HCT116 (cell line): ENCODE measurements at regions not wholly inside any gene's neighbourhood (a gene's known extent, or its start where the extent isn't known, plus 50 kb on each side); places are given as distances from the start of the nearest gene placed in this dataset.

ENCODE experiments used
- ATAC-seq: fragments of 200-7000 bp; cut with Tn5 transposase; 2 replicates; pipeline ENCODE4 v1.9.1; 2020; ENCODE audit warnings: mild to moderate bottlenecking, moderate library complexity
- BruUV-seq: library from RNA; stranded (reverse); fragments of 400-500 nt; replicated peaks from 2 replicates; lab custom pipeline; 2021; lab: Mats Ljungman, UMichigan
- CTCF ChIA-PET: fragments of 300-600 bp; sonication (Branson Sonifier 250); formaldehyde crosslinking; loops from one replicate; lab custom pipeline; 2021; ENCODE audit warnings: antibody characterized with exemption; lab: Charles Lee
- POLR2A ChIA-PET: fragments of 300-600, 350-600 bp; sonication (Branson Sonifier 250); formaldehyde crosslinking; loops from one replicate; lab custom pipeline; 2021; ENCODE audit warnings: antibody characterized with exemption; lab: Charles Lee
- RAD21 ChIA-PET, 2 experiments: fragments of 300-600 bp; sonication (Branson Sonifier 250); formaldehyde crosslinking; loops; one replicate each; lab custom pipeline; 2023; ENCODE audit warnings: low total read pairs in 2 of 2; ENCODE audit not compliant: uncharacterized antibody in 2 of 2, unreplicated experiment in 2 of 2, low non-redundant PET in 1 of 2; lab: Charles Lee
- DNase-seq: peaks from one replicate; pipeline ENCODE4 v3.0.0-alpha.2; 2010; ENCODE audit warnings: low read depth, low spot score
- H2AFZ ChIP-seq: fragments of 200-600 bp; shearing (Covaris generic), sonication (generic); 2 replicates; pipeline ENCODE4 v1.6.1; 2017; ENCODE audit warnings: low read depth, mixed run types, mixed read lengths, antibody characterized with exemption, low read length; ENCODE audit not compliant: poor library complexity, severe bottlenecking
- H3K27ac ChIP-seq: 2 replicates; pipeline ENCODE4 v1.5.1; 2012; ENCODE audit warnings: low read depth, low read length
- H3K27me3 ChIP-seq: fragments of 200-600 bp; sonication (generic); 2 replicates; pipeline ENCODE4 v1.6.1; 2016; ENCODE audit warnings: mixed run types, low read length, mixed read lengths; ENCODE audit not compliant: insufficient read depth
- H3K36me3 ChIP-seq, 2 experiments: fragments of 200-500 bp in 1 of 2; fragments of 200-600 bp in 1 of 2; sonication (Bioruptor generic) in 1 of 2; sonication (generic) in 1 of 2; 2 replicates each; pipeline versions ENCODE4 v1.5.1 to v1.6.1; 2014 to 2016; ENCODE audit warnings: low read length in 2 of 2, inconsistent platforms in 1 of 2, mixed read lengths in 1 of 2, mixed run types in 1 of 2; ENCODE audit not compliant: insufficient read depth in 2 of 2, control insufficient read depth in 1 of 2
- H3K4me1 ChIP-seq, 2 experiments: fragments of 200-600 bp in 1 of 2; sonication (generic) in 1 of 2; 2 replicates each; pipeline versions ENCODE4 v1.5.1 to v1.6.1; 2012 to 2017; ENCODE audit warnings: low read length in 2 of 2, inconsistent platforms in 1 of 2, mild to moderate bottlenecking in 1 of 2, mixed read lengths in 1 of 2, mixed run types in 1 of 2, moderate library complexity in 1 of 2; ENCODE audit not compliant: insufficient read depth in 2 of 2, control insufficient read depth in 1 of 2
- H3K4me2 ChIP-seq: fragments of 200-600 bp; sonication (generic); 2 replicates; pipeline ENCODE4 v1.6.1; 2017; ENCODE audit warnings: mixed run types, low read length, mixed read lengths
- H3K4me3 ChIP-seq, 2 experiments: fragments of 200-600 bp in 1 of 2; sonication (generic) in 1 of 2; replicated peaks in 1 of 2; 2 replicates each; pipeline ENCODE4 v1.5.1; 2011 to 2016; ENCODE audit warnings: low read length in 2 of 2, control low read depth in 1 of 2, low read depth in 1 of 2, mild to moderate bottlenecking in 1 of 2, mixed read lengths in 1 of 2, mixed run types in 1 of 2
- H3K79me2 ChIP-seq: fragments of 200-600 bp; sonication (generic); 2 replicates; pipeline ENCODE4 v1.6.1; 2017; ENCODE audit warnings: mild to moderate bottlenecking, mixed run types, low read length, moderate library complexity, mixed read lengths; ENCODE audit not compliant: insufficient read depth
- H3K9ac ChIP-seq: fragments of 200-600 bp; sonication (generic); 2 replicates; pipeline ENCODE4 v1.6.1; 2016; ENCODE audit warnings: low read length, mixed read lengths
- H3K9me2 ChIP-seq: fragments of 200-600 bp; sonication (generic), shearing (Covaris generic); 2 replicates; pipeline ENCODE4 v1.6.1; 2017; ENCODE audit warnings: mixed run types, mild to moderate bottlenecking, moderate library complexity; ENCODE audit not compliant: insufficient read depth
- H3K9me3 ChIP-seq, 2 experiments: fragments of 200-500 bp in 1 of 2; fragments of 200-600 bp in 1 of 2; sonication (Bioruptor generic) in 1 of 2; sonication (generic) in 1 of 2; 2 replicates each; pipeline ENCODE4 v1.6.1; 2014 to 2017; ENCODE audit warnings: low read length in 2 of 2, mixed read lengths in 2 of 2, inconsistent platforms in 1 of 2, low read depth in 1 of 2, mild to moderate bottlenecking in 1 of 2, mixed run types in 1 of 2, moderate library complexity in 1 of 2; ENCODE audit not compliant: control insufficient read depth in 1 of 2, insufficient read depth in 1 of 2
- H4K20me1 ChIP-seq: fragments of 200-600 bp; sonication (generic), shearing (Covaris generic); 2 replicates; pipeline ENCODE4 v1.6.1; 2017; ENCODE audit warnings: mixed run types, mild to moderate bottlenecking, moderate library complexity; ENCODE audit not compliant: insufficient read depth
- ATF3 ChIP-seq: IDR thresholded peaks from 2 replicates; pipeline ENCODE4 v1.6.1; 2012
- CBX3 ChIP-seq: IDR thresholded peaks from 2 replicates; pipeline ENCODE4 v1.6.1; 2012; ENCODE audit warnings: low read depth
- CEBPB ChIP-seq: IDR thresholded peaks from 2 replicates; pipeline ENCODE4 v1.6.1; 2012; ENCODE audit warnings: low read depth
- EGR1 ChIP-seq: IDR thresholded peaks from 2 replicates; pipeline ENCODE4 v1.6.1; 2012; ENCODE audit warnings: low read depth
- ELF1 ChIP-seq: IDR thresholded peaks from 2 replicates; pipeline ENCODE4 v1.6.1; 2012; ENCODE audit warnings: low read depth, borderline replicate concordance
- EZH2phosphoT487 ChIP-seq: fragments of 200-600 bp; IDR thresholded peaks from 2 replicates; pipeline ENCODE4 v1.6.1; 2018; ENCODE audit warnings: antibody characterized with exemption, borderline replicate concordance
- JUND ChIP-seq: IDR thresholded peaks from 2 replicates; pipeline ENCODE4 v1.6.1; 2012
- POLR2AphosphoS5 ChIP-seq: IDR thresholded peaks from 2 replicates; pipeline ENCODE4 v1.6.1; 2011; ENCODE audit warnings: mild to moderate bottlenecking, low read depth, low read length, moderate library complexity
- RAD21 ChIP-seq: IDR thresholded peaks from 2 replicates; pipeline ENCODE4 v1.6.1; 2012; ENCODE audit warnings: low read depth, mild to moderate bottlenecking
- SIN3A ChIP-seq: IDR thresholded peaks from 2 replicates; pipeline ENCODE4 v1.6.1; 2012; ENCODE audit warnings: low read depth
- SP1 ChIP-seq: IDR thresholded peaks from 2 replicates; pipeline ENCODE4 v1.6.1; 2012; ENCODE audit warnings: low read depth
- SRF ChIP-seq: IDR thresholded peaks from 2 replicates; pipeline ENCODE4 v1.6.1; 2012; ENCODE audit warnings: low read depth
- TCF7L2 ChIP-seq: IDR thresholded peaks from 2 replicates; pipeline ENCODE4 v1.7.0; 2011; ENCODE audit warnings: borderline replicate concordance, inconsistent platforms; ENCODE audit not compliant: insufficient read depth, insufficient read length; ENCODE audit errors: extremely low read depth
- YY1 ChIP-seq: IDR thresholded peaks from 2 replicates; pipeline ENCODE4 v1.6.1; 2011; ENCODE audit warnings: low read length, low read depth, moderate library complexity, mild to moderate bottlenecking; ENCODE audit not compliant: insufficient replicate concordance; ENCODE audit errors: extremely low read depth
- ZFX ChIP-seq: fragments of 450-650 bp; IDR thresholded peaks from 2 replicates; pipeline ENCODE4 v1.6.1; 2017
- ZNF274 ChIP-seq: fragments of 200-500 bp; sonication (Bioruptor generic); IDR thresholded peaks from 2 replicates; pipeline ENCODE4 v1.6.1; 2014; ENCODE audit warnings: mild to moderate bottlenecking, low read depth, low read length, inconsistent platforms
- intact Hi-C: fragments of 100-400 bp; cut with micrococcal nuclease; formaldehyde crosslinking; loops from 2 replicates; pipeline ENCODE4 v1.10.0; 2022
- TF ChIP-seq, protein P1 (sequence below): IDR thresholded peaks from 2 replicates; pipeline ENCODE4 v1.6.1; 2012; ENCODE audit warnings: low read depth
- TF ChIP-seq, protein P2 (sequence below): IDR thresholded peaks from 2 replicates; pipeline ENCODE4 v1.6.1; 2011; ENCODE audit warnings: mild to moderate bottlenecking, low read length, moderate library complexity; ENCODE audit not compliant: insufficient replicate concordance; ENCODE audit errors: extremely low read depth
- TF ChIP-seq, protein P3 (sequence below), 3 experiments: fragments of 200-600 bp in 1 of 3; sonication (generic) in 1 of 3; IDR thresholded peaks in 2 of 3; conservative IDR thresholded peaks in 1 of 3; 2 replicates each; pipeline ENCODE4 v1.5.1; 2012 to 2017; ENCODE audit warnings: low read depth in 2 of 3, low read length in 2 of 3, antibody characterized with exemption in 1 of 3, borderline replicate concordance in 1 of 3, control low read depth in 1 of 3, mild to moderate bottlenecking in 1 of 3, mixed read lengths in 1 of 3, mixed run types in 1 of 3, moderate library complexity in 1 of 3; ENCODE audit not compliant: insufficient read depth in 1 of 3

GRCh38 chr7:69389216-69389615, 209.1 kb upstream of the AUTS2 start:
- TF ChIP-seq, protein P1, sequence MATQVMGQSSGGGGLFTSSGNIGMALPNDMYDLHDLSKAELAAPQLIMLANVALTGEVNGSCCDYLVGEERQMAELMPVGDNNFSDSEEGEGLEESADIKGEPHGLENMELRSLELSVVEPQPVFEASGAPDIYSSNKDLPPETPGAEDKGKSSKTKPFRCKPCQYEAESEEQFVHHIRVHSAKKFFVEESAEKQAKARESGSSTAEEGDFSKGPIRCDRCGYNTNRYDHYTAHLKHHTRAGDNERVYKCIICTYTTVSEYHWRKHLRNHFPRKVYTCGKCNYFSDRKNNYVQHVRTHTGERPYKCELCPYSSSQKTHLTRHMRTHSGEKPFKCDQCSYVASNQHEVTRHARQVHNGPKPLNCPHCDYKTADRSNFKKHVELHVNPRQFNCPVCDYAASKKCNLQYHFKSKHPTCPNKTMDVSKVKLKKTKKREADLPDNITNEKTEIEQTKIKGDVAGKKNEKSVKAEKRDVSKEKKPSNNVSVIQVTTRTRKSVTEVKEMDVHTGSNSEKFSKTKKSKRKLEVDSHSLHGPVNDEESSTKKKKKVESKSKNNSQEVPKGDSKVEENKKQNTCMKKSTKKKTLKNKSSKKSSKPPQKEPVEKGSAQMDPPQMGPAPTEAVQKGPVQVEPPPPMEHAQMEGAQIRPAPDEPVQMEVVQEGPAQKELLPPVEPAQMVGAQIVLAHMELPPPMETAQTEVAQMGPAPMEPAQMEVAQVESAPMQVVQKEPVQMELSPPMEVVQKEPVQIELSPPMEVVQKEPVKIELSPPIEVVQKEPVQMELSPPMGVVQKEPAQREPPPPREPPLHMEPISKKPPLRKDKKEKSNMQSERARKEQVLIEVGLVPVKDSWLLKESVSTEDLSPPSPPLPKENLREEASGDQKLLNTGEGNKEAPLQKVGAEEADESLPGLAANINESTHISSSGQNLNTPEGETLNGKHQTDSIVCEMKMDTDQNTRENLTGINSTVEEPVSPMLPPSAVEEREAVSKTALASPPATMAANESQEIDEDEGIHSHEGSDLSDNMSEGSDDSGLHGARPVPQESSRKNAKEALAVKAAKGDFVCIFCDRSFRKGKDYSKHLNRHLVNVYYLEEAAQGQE: no peak
- TF ChIP-seq CBX3 (no peak), ELF1 (no peak), SRF (no peak), CEBPB (no peak), RAD21 (no peak), SIN3A (no peak), TCF7L2 (no peak), ATF3 (no peak), ZFX (no peak), EGR1 (no peak), JUND (no peak), ZNF274 (no peak), YY1 (no peak), SP1 (no peak), EZH2phosphoT487 (no peak), POLR2AphosphoS5 (no peak)
- TF ChIP-seq, protein P2, sequence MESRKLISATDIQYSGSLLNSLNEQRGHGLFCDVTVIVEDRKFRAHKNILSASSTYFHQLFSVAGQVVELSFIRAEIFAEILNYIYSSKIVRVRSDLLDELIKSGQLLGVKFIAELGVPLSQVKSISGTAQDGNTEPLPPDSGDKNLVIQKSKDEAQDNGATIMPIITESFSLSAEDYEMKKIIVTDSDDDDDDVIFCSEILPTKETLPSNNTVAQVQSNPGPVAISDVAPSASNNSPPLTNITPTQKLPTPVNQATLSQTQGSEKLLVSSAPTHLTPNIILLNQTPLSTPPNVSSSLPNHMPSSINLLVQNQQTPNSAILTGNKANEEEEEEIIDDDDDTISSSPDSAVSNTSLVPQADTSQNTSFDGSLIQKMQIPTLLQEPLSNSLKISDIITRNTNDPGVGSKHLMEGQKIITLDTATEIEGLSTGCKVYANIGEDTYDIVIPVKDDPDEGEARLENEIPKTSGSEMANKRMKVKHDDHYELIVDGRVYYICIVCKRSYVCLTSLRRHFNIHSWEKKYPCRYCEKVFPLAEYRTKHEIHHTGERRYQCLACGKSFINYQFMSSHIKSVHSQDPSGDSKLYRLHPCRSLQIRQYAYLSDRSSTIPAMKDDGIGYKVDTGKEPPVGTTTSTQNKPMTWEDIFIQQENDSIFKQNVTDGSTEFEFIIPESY: no peak
- TF ChIP-seq, protein P3, sequence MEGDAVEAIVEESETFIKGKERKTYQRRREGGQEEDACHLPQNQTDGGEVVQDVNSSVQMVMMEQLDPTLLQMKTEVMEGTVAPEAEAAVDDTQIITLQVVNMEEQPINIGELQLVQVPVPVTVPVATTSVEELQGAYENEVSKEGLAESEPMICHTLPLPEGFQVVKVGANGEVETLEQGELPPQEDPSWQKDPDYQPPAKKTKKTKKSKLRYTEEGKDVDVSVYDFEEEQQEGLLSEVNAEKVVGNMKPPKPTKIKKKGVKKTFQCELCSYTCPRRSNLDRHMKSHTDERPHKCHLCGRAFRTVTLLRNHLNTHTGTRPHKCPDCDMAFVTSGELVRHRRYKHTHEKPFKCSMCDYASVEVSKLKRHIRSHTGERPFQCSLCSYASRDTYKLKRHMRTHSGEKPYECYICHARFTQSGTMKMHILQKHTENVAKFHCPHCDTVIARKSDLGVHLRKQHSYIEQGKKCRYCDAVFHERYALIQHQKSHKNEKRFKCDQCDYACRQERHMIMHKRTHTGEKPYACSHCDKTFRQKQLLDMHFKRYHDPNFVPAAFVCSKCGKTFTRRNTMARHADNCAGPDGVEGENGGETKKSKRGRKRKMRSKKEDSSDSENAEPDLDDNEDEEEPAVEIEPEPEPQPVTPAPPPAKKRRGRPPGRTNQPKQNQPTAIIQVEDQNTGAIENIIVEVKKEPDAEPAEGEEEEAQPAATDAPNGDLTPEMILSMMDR (IDR thresholded peaks at IDR 0.05 in 2 of 3, conservative IDR thresholded peaks at IDR 0.05 in 1 of 3; ENCODE audit: borderline replicate concordance in 1 of 3, insufficient read depth in 1 of 3, low read depth in 2 of 3, low read length in 2 of 3): no peak
- TF ChIP-seq, all 23 proteins: peak for 0
- RAD21 ChIA-PET: no interaction called here
- Histone ChIP-seq H3K36me3 (no peaks in the 10 kb centered on the region), H3K27ac (no peak overlapping the region), H3K4me3 (no peak overlapping the region), H3K27me3 (no peaks in the 10 kb centered on the region), H3K4me2 (no peak overlapping the region), H3K9ac (no peak overlapping the region), H4K20me1 (no peaks in the 10 kb centered on the region), H3K9me3 (peaks cover 0 to 14% of the 10 kb centered on the region in 2 experiments; a peak in 2 of 4 replicates), H3K9me2 (no peaks in the 10 kb centered on the region), H3K79me2 (no peaks in the 10 kb centered on the region), H2AFZ (no peak overlapping the region), H3K4me1 (no peaks in the 10 kb centered on the region)
- no peak for ATAC-seq
- POLR2A ChIA-PET: no interaction called here
- intact Hi-C loops: no loop called here
- no TSS peak for BruUV-seq
- no peak for DNase-seq
- CTCF ChIA-PET: no interaction called here
